ENCODE measurements at regions not wholly inside any gene's neighbourhood (a gene's known extent, or its start where the extent isn't known, plus 50 kb on each side); places are given as distances from the start of the nearest gene placed in this dataset.
"Not testable (repeated sequence)": the region's sequence is repeated elsewhere in the genome, so short reads cannot be mapped to it uniquely, and the experiment has no call there.

GRCh38 chr2:226573158-226573557, 226.5 kb downstream of the IRS1 start:
- DNase-seq, result no peak

GRCh38 chr2:226564667-226565066, 235.0 kb downstream of the IRS1 start:
- DNase-seq, result no peak

GRCh38 chr2:226561962-226562361, 237.7 kb downstream of the IRS1 start:
- no peak for DNase-seq

DNA sequence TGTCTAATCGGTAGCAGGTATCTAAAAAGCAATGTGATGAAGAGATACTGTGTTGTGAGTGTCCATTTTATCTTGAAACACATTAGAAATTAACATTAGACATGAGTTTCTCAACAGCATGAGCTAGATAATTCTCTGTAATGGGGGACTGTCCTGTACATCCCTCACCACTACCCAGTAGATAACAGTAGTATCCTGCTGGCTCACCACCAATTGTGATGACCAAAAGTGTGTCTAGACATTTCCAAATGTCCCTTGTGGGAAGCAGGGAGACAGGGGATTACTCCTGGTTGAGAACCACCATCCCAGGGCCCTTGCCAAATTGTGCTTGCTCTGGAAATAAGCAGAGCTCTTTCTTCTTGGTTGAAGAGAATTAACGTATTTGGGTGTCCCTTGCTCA, 239.3 kb downstream of the IRS1 start:
- no peak for DNase-seq

DNA sequence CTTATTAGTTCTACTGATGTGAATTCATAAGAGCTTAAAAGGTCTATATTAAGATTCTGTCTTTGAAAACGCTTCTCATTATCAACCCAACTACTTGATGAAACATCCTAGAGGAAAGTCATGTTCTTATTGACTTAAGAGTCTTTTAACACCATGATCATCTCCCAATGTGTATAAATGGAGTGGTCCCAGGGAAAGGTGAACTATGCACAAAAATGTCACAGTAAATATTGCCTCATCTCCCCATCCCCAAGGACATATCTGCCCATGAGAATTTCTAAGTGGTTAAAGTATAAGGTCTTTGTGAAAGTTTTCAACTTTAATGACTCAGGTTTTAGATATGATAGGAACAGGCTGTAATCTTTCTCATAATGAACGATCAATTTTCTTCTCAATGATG, 240.1 kb downstream of the IRS1 start:
- DNase-seq, result no peak

DNA sequence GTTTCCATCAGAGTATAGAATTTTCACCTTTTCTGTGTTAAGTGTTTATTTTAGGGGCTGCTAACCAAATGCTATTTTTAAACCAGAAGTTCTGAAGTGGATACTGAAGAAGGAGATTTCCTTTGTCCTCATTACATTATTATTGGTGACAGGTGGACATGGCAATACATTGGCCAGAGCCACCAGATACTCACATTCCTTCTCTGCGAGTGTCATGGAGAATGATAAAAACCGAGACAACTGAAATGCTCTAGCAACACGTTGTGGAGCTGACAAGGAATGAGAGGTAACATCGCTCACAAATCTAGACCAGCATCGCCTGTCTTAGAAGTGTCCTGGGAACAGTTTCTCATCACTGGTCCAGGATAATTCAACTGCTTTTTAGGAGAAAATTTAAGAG, 241.2 kb downstream of the IRS1 start:
- DNase-seq, result no peak

GRCh38 chr2:226556050-226556449, 243.6 kb downstream of the IRS1 start:
- DNase-seq, result no peak

- no peak for DNase-seq
Measured at GRCh38 chr2:226554701-226555100, 244.9 kb downstream of the IRS1 start.

DNA sequence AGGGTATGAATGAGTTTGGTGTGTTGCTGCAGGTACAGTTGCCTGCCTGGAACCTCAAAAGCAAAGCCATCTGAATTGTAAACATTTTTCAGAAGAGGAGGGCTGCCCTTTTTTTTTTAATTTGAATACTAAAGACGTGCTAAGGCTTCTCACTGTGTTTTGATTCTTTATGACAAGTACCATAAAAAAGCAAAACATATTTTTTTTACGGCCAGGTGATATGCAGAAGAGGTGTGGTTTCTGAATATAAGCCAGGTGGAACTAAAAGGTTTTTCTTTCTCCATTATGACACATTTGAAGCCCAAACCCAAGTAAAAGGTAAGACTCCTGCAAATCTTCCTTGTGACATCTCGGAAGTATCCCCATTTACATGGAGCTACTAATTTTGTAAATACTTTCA, 246.3 kb downstream of the IRS1 start:
- no peak for DNase-seq

DNA sequence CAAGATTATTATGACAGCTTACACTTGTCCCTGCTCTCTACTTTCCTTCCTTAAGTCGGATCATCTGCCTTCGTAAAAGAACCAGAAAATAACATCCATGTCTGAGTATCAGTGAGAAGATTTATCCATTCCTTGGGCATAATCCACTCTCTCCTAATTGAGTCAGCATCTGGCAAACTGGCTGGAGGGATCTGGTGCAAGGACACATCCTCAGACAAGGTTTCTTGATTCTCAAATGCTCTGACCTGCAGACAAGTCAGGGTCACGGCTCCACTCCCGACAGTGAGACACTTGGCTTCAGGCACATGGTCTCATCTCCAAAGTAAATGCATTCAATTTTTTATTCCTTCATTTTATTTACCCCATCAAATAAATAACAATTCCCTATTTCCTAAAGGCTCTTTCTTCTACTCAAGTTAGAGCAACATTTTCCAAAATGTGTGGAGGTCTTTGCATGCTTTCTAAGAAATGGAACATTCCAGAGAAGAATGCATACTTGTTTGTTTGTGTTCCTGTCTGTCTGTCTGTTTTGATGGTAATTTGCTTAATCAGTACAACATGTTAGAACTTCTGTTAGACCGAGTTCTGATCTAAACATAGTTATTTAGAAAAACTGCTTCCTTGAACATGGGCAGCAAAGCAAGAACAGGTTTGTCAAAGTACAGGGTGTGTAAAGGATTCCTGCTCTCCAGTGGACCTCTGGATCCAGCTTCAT, 246.9 kb downstream of the IRS1 start:
- no peak for DNase-seq

- DNase-seq, result no peak
Measured at GRCh38 chr2:226551522-226552250, 247.9 kb downstream of the IRS1 start.

- DNase-seq, result no peak
Measured at GRCh38 chr2:226550801-226551200, 248.8 kb downstream of the IRS1 start.

- no peak for DNase-seq
Measured at GRCh38 chr2:226548732-226549131, 250.9 kb downstream of the IRS1 start.

DNA sequence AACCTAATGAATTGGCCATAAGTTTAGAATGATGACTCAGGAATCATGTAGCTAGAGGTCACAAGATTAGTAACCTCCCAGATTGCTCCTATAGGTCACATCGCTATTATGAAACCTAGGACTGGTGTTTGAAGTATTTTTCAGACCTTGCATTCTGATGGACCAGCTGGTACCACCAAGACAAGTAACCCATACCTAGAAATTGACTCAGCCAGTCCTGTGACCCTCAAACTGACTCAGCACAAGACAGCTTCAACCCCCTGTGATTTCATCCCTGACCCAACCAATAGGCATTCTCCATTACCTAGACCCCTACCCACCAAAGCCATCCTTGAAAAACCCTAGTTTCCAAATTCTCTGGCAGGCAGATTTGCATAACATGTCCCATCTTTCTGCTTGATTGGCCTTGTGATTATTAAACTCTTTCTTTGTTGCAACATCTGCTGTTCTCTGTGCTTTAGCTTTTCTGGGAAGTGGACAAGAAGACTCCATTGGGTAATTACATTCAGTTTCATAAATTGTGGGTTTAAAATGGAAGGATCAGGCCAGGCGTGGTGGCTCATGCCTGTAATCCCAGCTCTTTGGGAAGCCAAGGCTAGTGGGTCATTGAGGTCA, 254.9 kb downstream of the IRS1 start:
- DNase-seq, result no peak

DNA sequence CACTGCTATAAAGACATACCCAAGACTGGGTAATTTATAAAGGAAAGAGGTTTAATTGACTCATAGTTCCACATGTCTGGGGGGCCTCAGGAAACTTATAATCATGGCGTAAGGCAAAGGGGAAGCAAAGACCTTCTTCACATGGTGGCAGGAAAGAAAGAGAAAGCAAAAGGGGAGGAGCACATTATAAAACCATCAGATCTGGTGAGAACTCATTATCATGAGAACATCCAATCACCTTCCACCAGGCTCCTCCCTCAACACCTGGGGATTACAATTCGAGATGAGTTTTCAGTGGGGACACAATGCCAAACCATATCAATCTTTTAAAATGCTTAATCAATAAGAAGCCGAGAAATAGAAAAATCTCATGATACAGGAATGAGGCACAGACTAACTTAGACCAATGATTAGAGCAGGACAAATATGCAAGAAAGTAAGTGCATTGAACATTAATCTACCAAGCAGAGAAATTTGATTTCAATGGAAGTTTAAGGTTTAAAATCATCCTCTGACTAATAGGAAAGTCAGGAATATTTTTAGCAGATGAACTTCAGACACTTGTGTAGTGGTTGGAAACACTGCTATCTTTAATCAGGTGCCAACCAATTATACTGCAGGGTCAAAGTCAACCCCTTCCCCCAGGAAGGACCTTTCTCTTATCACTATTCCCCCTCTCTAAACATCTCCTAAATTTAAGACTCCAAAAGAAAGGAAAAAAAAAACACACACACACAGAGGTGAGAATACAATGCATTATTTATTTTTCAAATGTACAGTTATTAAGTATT, 259.2 kb downstream of the IRS1 start:
- no peak for DNase-seq

GRCh38 chr2:226536410-226536809, 263.2 kb downstream of the IRS1 start:
- no peak for DNase-seq

DNA sequence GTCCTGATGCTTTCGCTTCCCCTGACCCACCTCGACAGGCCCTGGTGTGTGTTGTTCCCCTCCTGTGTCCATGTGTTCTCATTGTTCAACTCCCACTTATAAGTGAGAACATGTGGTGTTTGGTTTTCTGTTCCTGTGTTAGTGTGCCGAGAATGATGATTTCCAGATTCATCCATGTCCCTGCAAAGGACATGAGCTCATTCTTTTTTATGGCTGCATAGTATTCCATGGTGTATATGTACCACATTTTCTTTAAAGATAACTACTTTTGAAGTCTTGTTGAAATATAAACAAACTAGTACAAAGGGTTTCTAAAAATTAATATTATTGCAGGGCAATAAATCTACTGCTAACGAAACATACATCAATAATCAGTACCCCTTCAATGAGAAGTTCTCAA, 266.6 kb downstream of the IRS1 start:
- not testable (repeated sequence) for DNase-seq

- DNase-seq, result no peak
Measured at GRCh38 chr2:226531061-226531810, 268.4 kb downstream of the IRS1 start.

GRCh38 chr2:226529556-226529955, 270.1 kb downstream of the IRS1 start:
- DNase-seq, result no peak

DNA sequence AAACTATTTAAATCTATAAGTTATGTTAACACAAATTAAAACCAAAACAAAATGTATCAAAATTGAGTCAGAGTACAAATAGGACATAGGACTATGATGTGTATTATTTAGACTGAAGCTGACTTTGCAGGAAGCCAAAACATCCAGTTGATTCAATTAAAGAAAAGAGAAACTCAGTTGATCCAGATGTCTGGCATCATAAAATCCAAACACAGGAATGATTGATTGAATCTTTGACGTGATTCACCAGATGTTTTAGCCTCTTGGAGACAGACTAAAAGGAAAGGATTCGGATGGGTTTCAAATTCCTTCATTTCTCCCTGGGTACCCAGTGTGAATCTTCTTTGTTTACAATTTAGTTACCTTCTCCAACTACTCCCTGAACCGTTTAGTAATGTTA, 272.9 kb downstream of the IRS1 start:
- no peak for DNase-seq

GRCh38 chr2:226524381-226524843, 275.2 kb downstream of the IRS1 start:
- DNase-seq, result no peak

GRCh38 chr2:226520723-226521122, 278.9 kb downstream of the IRS1 start:
- DNase-seq, result no peak
